Prostate gland (tissue), 2 donors: ENCODE measurements at regions not wholly inside any gene's neighbourhood (a gene's known extent, or its start where the extent isn't known, plus 50 kb on each side); places are given as distances from the start of the nearest gene placed in this dataset.

Experiments used
- CTCF ChIP-seq, 4 experiments: fragments of 200-600 bp in 2 of 4; fragments of 450-650 bp in 2 of 4; sonication (generic) in 2 of 4; IDR thresholded peaks; 1 replicate in 3 of 4; 2 replicates in 1 of 4; pipeline ENCODE4 v1.5.1; 2016 to 2019; ENCODE audit warnings: antibody characterized with exemption in 4 of 4, mild to moderate bottlenecking in 2 of 4, moderate library complexity in 2 of 4
- POLR2A ChIP-seq: fragments of 450-650 bp; IDR thresholded peaks from one replicate; pipeline ENCODE4 v1.6.1; 2016; ENCODE audit warnings: antibody characterized with exemption, mild to moderate bottlenecking
- POLR2AphosphoS5 ChIP-seq: sonication (generic); formaldehyde crosslinking; IDR thresholded peaks from one replicate; pipeline ENCODE4 v1.6.1; 2017; ENCODE audit warnings: antibody characterized with exemption

GRCh38 chr18:40011201-40011600 lies 1943.8 kb upstream of the PIK3C3 start:
- TF ChIP-seq CTCF (IDR thresholded peaks at IDR 0.05) = no peak
- no peak for TF ChIP-seq POLR2A
- no peak for TF ChIP-seq POLR2AphosphoS5
